ENCODE measurements at regions not wholly inside any gene's neighbourhood (a gene's known extent, or its start where the extent isn't known, plus 50 kb on each side); places are given as distances from the start of the nearest gene placed in this dataset.

GRCh38 chr5:86143837-86144236 is 473.9 kb upstream of the COX7C start:
- H3K36me3 ChIP-seq = no peaks in the 10 kb centered on the region
- no peaks in the 10 kb centered on the region for H3K27me3 ChIP-seq
- peaks cover 0 to 17% (median 9%) of the 10 kb centered on the region in 4 donors for H3K4me1 ChIP-seq
- H3K4me3 ChIP-seq = no peak overlapping the region
- H3K9me3 ChIP-seq = no peaks in the 10 kb centered on the region
- peak; percentile 84 for DNase-seq
- H3K27ac ChIP-seq = peak overlapping the region; percentile 51 to 73 (median 56)
- WGBS, 2 donors = 9 to 35% methylated on average over 3 of the region's 3 CpGs
- intact Hi-C loops (cut with DNase I) = loop anchor here (10.0 kb wide), 1 partner anchor 471 kb away; the partner anchor contains the start of gene COX7C
- peak; percentile 69 to 93 (median 90) for TF ChIP-seq POLR2AphosphoS5 (IDR thresholded peaks at IDR 0.05)
- no peak for TF ChIP-seq POLR2A (IDR thresholded peaks at IDR 0.05)
- peak; percentile 28 to 75 (median 59) for TF ChIP-seq EP300 (IDR thresholded peaks at IDR 0.05)

- H3K4me1 ChIP-seq = peaks cover 0 to 6% (median 2%) of the 10 kb centered on the region in 4 donors
- H3K4me3 ChIP-seq = no peak overlapping the region
- DNase-seq = no peak
- H3K27ac ChIP-seq = no peak overlapping the region
- H3K9me3 ChIP-seq = no peaks in the 10 kb centered on the region
- H3K27me3 ChIP-seq = no peaks in the 10 kb centered on the region
- intact Hi-C loops (cut with DNase I) = no loop called here
- 41 to 69% methylated on average over 3 of the region's 3 CpGs for WGBS, 2 donors
- no peaks in the 10 kb centered on the region for H3K36me3 ChIP-seq
- TF ChIP-seq POLR2AphosphoS5 (IDR thresholded peaks at IDR 0.05) (no peak), POLR2A (IDR thresholded peaks at IDR 0.05) (no peak), EP300 (IDR thresholded peaks at IDR 0.05) (no peak), CTCF (IDR thresholded peaks at IDR 0.05) (no peak)
Observed at GRCh38 chr5:86152988-86153560, 464.7 kb upstream of the COX7C start.

GRCh38 chr5:86155796-86156195 is 461.9 kb upstream of the COX7C start:
- Histone ChIP-seq H3K9me3 (no peaks in the 10 kb centered on the region), H3K4me1 (peaks cover 0 to 6% (median 2%) of the 10 kb centered on the region in 4 donors), H3K4me3 (no peak overlapping the region), H3K36me3 (no peaks in the 10 kb centered on the region), H3K27me3 (no peaks in the 10 kb centered on the region), H3K27ac (no peak overlapping the region)
- no peak for TF ChIP-seq POLR2A (IDR thresholded peaks at IDR 0.05)
- TF ChIP-seq CTCF (IDR thresholded peaks at IDR 0.05) = no peak
- no peak for TF ChIP-seq POLR2AphosphoS5 (IDR thresholded peaks at IDR 0.05)
- TF ChIP-seq EP300 (IDR thresholded peaks at IDR 0.05) = no peak
- no peak for DNase-seq
- 11 to 30% methylated on average over 3 of the region's 3 CpGs for WGBS, 2 donors
- intact Hi-C loops (cut with DNase I) = no loop called here

GRCh38 chr5:86170194-86170593 is 447.5 kb upstream of the COX7C start:
- peaks cover 0 to 35% (median 28%) of the 10 kb centered on the region in 4 donors for H3K4me1 ChIP-seq
- WGBS, 2 donors = 80 to 85% methylated on average over 1 of the region's 1 CpG
- DNase-seq = no peak
- H3K27me3 ChIP-seq = no peaks in the 10 kb centered on the region
- H3K4me3 ChIP-seq = no peak overlapping the region
- intact Hi-C loops (cut with DNase I) = no loop called here
- TF ChIP-seq CTCF (IDR thresholded peaks at IDR 0.05) (no peak), POLR2AphosphoS5 (IDR thresholded peaks at IDR 0.05) (no peak), EP300 (IDR thresholded peaks at IDR 0.05) (no peak), POLR2A (IDR thresholded peaks at IDR 0.05) (no peak)
- no peaks in the 10 kb centered on the region for H3K36me3 ChIP-seq
- H3K27ac ChIP-seq = no peak overlapping the region
- H3K9me3 ChIP-seq = no peaks in the 10 kb centered on the region

GRCh38 chr5:86175224-86175623 is 442.5 kb upstream of the COX7C start:
- DNase-seq = no peak
- no peaks in the 10 kb centered on the region for H3K36me3 ChIP-seq
- H3K9me3 ChIP-seq = no peaks in the 10 kb centered on the region
- 5 to 53% methylated on average over 1 of the region's 1 CpG for WGBS, 2 donors
- peaks cover 0 to 38% (median 29%) of the 10 kb centered on the region in 4 donors for H3K4me1 ChIP-seq
- H3K4me3 ChIP-seq = no peak overlapping the region
- intact Hi-C loops (cut with DNase I) = no loop called here
- TF ChIP-seq POLR2AphosphoS5 (IDR thresholded peaks at IDR 0.05) = no peak
- no peak for TF ChIP-seq POLR2A (IDR thresholded peaks at IDR 0.05)
- TF ChIP-seq EP300 (IDR thresholded peaks at IDR 0.05) = no peak
- TF ChIP-seq CTCF (IDR thresholded peaks at IDR 0.05) = no peak
- H3K27ac ChIP-seq = no peak overlapping the region
- H3K27me3 ChIP-seq = no peaks in the 10 kb centered on the region
